Activated naive CD4-positive, alpha-beta T cell treated with anti-CD3 and anti-CD28 coated beads, Interleukin-2, amount 50 U/mL, for 72 hours (primary cell): ENCODE measurements at regions not wholly inside any gene's neighbourhood (a gene's known extent, or its start where the extent isn't known, plus 50 kb on each side); places are given as distances from the start of the nearest gene placed in this dataset.

Experiments used
- ATAC-seq, 2 donors: fragments of 150-1000 bp; cut with Tn5 transposase; 2 replicates each; pipeline ENCODE4 v1.10.0; 2021; ENCODE audit warnings: mild to moderate bottlenecking in 2 of 2, moderate library complexity in 2 of 2
- DNase-seq, 2 donors: peaks; one replicate each; pipeline ENCODE4 v3.0.0; 2021 to 2022; ENCODE audit warnings: low spot score in 2 of 2
- H3K27ac Mint-ChIP-seq, 2 donors: one replicate each; pipeline ENCODE4 v1.8.0; 2022; ENCODE audit warnings: mild to moderate bottlenecking in 2 of 2, mixed read lengths in 2 of 2
- H3K36me3 Mint-ChIP-seq, 2 donors: one replicate each; pipeline ENCODE4 v1.8.0; 2022; ENCODE audit warnings: mixed read lengths in 2 of 2
- H3K9me3 Mint-ChIP-seq, 2 donors: one replicate each; pipeline ENCODE4 v1.8.0; 2022; ENCODE audit warnings: mixed read lengths in 2 of 2

DNA sequence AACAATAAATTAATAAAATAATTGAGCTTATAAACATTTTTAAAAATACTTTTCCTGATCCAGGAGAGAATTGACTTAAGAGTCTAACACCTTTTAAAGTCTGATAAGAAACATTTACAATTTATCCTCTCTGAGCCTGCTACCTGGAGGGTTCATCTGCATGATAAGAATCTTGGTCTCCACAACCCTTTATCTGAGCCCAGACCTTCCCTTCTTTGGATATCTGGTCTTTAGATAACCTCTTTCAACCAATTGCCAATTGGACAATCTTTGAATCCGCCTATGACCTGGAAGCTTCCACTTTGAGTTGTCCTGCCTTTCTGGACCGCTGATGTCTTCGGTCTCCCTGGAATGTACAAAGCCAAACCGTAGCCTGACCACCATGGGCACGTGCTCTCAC, 1393.3 kb upstream of the TMEM132C start:
- Mint-ChIP-seq H3K9me3 (no peaks in the 10 kb centered on the region), H3K36me3 (no peaks in the 10 kb centered on the region), H3K27ac (peak overlapping the region in 1 of 2 donors; percentile 6)
- ATAC-seq = no peak
- DNase-seq = no peak

DNA sequence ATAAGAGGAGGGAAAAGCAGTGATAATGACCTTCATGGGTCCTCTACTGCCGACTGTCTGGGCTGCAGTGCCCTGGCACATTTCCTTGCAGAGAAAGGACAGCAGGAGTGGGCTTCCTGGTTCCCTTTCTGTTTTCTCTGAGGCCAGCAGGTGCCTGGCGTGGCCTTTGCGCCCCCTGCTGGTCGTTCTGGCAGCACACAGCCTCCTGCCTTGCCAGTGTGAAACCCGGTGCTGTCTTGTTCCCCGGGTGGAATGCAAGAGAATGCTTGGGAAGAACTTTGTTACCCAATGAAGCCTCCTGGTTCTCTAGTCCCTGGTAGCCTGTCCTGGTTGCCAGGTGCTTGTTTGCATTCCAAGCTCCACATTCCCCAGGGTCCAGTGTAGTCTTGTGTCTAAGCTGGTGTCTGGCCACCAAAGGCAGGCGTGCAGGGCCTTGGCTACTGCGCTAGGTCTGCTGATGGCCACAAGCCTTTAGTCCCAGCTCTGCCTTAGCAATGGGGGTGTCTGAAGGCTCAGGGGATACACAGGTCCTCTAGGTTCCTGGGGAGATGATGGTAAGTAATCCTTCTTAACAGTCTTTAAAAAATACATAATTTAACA, 1392.4 kb upstream of the TMEM132C start:
- H3K36me3 Mint-ChIP-seq = no peaks in the 10 kb centered on the region
- H3K9me3 Mint-ChIP-seq = no peaks in the 10 kb centered on the region
- H3K27ac Mint-ChIP-seq = peak overlapping the region in 1 of 2 donors; percentile 6
- DNase-seq (peak; percentile 63 to 67), ATAC-seq (peak; percentile 73 to 76)

DNA sequence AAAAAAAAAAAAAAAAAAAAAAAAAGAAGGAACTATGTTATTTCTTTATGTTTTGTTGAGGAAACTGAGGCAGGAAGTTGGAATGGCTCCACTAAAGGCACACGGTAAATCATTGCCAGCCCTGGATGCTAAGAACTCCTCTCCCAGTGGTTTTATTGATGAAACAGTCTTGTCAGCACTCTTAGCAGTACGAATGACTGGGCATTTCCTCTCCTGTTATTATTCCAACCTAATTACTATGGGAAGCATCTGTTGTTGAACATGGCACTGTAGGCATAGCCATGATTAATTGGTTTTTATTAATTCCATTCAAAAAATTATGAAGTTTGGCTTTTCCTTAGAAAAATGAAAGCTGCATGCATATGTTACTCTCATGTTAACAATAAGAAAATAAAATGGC, 1387.1 kb upstream of the TMEM132C start:
- no peak for DNase-seq
- Mint-ChIP-seq H3K27ac (no peak overlapping the region), H3K36me3 (no peaks in the 10 kb centered on the region), H3K9me3 (no peaks in the 10 kb centered on the region)
- no peak for ATAC-seq

DNA sequence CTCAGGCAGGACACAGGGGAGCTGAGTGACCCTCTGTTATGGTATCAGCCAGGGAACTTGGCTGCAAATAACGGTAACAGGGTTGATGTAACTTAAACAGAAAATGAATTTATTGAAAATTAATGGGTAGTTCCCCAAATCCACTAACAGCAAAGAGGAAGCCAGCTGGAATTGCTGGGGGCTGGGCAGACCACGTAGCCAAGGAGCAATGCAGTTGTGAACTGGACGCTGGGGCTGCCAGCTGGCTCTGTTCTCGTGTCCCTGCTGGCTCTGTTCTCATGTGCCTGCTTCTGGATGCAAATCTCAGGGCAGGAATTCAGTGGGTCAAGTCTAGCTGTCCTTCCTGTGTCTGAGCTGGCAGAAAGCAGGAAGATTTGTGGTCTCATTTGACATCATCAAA, 1383.3 kb upstream of the TMEM132C start:
- ATAC-seq (no peak), DNase-seq (no peak)
- Mint-ChIP-seq H3K9me3 (no peaks in the 10 kb centered on the region), H3K36me3 (no peaks in the 10 kb centered on the region), H3K27ac (no peak overlapping the region)

DNA sequence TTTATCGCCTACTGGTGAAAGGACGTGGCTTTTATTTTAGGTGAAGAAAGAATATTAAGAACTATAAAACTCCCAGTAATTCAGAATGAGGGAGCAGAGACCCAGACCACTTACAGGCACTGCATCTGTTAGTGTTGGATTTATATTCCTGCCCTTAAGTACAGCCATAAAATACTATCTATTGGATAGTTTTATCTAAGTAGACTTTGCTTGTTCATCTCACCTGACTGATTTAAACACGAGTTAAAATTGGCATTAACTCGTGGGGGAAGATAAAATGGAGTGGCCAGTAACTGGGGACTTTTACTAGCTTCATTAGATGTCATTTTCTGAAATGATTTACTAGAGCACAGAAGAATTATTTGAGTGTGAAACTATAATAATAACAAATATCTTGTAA, 1377.5 kb upstream of the TMEM132C start:
- ATAC-seq = no peak

DNA sequence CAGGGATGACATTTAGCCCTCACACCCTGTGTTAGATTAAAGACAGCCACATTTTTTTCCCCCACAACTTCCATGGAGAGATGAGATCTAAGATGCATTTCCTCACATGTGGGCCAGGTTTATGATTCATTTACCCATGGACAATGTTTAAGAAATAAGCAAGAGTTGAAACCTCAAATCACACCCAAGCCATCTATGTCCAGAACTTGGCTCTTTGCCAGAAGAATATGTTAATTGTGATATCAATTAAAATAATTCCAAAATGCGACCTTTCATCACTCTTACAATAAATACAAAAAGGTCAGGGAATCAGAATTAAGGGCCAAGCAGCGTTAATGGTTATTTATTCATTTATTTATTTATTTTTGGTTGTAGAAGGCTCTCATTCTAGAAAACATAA, 1376.9 kb upstream of the TMEM132C start:
- DNase-seq = no peak
- no peak for ATAC-seq
- H3K9me3 Mint-ChIP-seq = peaks cover 5 to 7% of the 10 kb centered on the region in 2 donors
- H3K27ac Mint-ChIP-seq = no peak overlapping the region
- H3K36me3 Mint-ChIP-seq = no peaks in the 10 kb centered on the region

More for the DNA sequence above, 1377.5 kb upstream of the TMEM132C start:
- Mint-ChIP-seq H3K9me3 (peaks cover 5 to 7% of the 10 kb centered on the region in 2 donors), H3K36me3 (no peaks in the 10 kb centered on the region), H3K27ac (no peak overlapping the region)
- DNase-seq = no peak

DNA sequence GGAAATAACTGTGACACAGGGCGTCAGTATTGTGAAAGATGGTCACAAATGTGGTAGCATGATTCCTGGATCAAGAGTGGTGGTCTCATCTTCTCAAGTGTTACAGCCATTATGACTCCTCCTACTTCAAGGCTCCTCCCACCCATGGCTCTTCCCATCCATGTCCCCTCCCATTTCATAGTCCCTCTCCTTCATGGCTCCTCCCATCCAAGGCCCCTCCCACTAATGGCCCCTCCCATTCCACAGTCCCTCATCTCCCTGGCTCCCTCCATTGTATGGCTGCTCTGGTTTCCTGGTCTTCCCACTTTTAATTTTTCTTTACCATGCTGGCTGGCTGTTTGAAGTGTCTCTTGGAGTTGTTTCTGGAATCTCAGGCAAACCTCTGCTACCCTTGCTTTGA, 1375.2 kb upstream of the TMEM132C start:
- Mint-ChIP-seq H3K36me3 (no peaks in the 10 kb centered on the region), H3K9me3 (peaks cover 5 to 7% of the 10 kb centered on the region in 2 donors), H3K27ac (no peak overlapping the region)
- ATAC-seq = no peak
- DNase-seq = no peak

DNA sequence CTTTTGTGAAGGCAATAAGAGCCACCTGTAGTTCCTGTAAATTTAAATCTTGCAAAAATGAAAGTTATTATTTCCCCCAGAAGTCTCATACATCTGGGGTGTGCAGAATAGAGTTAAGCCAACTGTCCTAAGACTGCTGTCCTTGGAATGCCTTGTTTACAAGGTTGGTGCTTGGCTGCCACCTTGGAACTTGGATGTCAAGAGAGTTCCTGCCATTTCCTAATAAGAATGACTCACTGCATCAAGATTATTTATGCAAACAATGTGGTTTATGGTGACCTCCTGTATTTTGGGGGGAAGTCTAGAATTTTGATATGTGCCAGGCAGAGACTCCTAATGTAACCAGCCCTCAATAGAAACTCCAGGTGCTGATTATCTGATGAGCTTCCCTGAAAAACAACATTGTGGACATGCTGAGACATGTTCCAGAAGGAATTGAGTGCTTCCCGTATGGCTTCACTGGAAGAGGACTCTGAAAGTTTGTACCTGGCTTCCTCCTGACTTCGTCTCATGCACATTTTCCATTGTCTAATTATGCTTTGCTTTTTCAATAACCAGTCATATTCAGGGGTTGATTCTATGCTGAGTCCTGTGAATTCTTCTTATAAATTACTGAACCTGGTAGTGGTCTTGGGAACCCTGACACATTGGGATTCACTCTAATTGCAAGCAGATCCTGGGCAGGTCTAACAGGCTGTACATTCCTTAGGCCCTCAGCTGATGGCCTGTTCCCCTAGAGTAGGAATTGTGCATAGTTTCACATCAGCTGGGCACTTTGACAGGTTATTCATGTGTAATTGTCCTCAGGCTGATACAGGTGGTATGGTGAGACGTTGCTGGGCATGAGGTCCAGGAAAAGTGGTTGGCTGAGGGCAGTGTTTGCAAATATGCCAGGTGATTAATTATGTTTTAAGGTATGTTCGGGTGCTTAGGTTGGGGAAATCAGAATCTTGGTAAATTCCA, 1370.7 kb upstream of the TMEM132C start:
- no peak overlapping the region for H3K27ac Mint-ChIP-seq
- peaks cover 5 to 7% of the 10 kb centered on the region in 2 donors for H3K9me3 Mint-ChIP-seq

DNA sequence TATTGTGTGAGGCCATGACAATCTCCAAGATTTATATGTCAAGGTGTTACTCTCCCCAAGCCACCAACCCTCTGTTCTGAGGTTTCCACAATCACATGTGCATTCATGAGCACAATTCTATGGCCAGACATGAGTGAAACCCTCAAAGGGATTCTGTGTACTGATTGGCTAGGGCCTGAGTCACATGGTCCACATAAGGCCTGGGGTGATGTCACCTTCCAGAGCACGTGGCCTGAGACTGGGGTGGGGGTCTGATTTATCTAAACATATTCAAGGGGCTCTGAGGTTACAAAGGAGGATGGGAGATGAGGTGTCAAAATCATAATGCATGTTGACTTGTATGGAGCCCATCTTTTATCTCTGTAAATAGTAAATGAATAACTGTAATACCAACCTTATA, 1369.9 kb upstream of the TMEM132C start:
- no peak for ATAC-seq
- Mint-ChIP-seq H3K27ac (no peak overlapping the region), H3K36me3 (no peaks in the 10 kb centered on the region), H3K9me3 (peaks cover under 1% of the 10 kb centered on the region in 2 donors)
- DNase-seq = no peak

More for the DNA sequence above, 1370.7 kb upstream of the TMEM132C start:
- ATAC-seq (no peak), DNase-seq (no peak)
- H3K36me3 Mint-ChIP-seq = no peaks in the 10 kb centered on the region

DNA sequence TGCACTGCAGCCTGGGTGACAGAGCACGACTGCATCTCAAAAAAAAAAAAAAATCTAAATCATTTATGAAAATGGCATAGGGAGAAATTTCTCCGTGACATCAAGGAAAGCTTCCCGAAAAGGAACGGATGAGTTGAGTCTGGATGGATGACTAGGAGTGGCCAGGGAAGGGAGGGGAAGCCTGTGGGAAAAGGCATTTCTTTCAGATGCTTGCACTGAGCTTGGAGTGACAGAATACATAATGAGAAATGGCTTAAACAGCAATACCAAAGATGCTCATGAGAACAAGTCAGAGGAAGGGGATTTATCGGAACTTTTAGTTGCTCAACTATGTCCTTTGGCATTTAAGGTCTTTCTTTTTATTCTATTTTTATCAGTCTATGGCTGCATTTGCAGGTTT, 1369.2 kb upstream of the TMEM132C start:
- no peaks in the 10 kb centered on the region for H3K36me3 Mint-ChIP-seq
- DNase-seq (no peak), ATAC-seq (no peak)
- H3K9me3 Mint-ChIP-seq = no peaks in the 10 kb centered on the region
- no peak overlapping the region for H3K27ac Mint-ChIP-seq

DNA sequence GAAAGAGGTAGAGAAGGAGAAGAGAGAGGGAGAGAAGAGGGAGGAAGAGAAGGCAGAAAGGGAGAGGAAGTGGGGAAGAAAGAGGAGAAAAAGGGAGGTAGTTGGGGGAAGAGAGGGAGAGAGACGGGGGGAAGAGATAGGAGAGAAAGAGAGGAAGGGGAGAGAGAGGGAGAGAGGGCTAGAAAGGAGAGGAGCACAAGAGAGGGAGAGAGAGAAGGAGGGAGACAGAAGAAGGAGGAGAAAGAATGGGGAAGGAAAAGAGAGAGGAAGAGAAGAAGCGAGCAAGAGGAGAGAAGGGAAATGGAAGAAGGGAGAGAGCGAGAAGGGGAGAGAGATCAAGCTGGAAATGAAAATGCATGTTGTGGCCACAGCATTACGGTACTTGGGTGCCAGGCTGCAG, 1368.4 kb upstream of the TMEM132C start:
- Mint-ChIP-seq H3K36me3 (no peaks in the 10 kb centered on the region), H3K27ac (no peak overlapping the region), H3K9me3 (no peaks in the 10 kb centered on the region)
- DNase-seq (no peak), ATAC-seq (no peak)

DNA sequence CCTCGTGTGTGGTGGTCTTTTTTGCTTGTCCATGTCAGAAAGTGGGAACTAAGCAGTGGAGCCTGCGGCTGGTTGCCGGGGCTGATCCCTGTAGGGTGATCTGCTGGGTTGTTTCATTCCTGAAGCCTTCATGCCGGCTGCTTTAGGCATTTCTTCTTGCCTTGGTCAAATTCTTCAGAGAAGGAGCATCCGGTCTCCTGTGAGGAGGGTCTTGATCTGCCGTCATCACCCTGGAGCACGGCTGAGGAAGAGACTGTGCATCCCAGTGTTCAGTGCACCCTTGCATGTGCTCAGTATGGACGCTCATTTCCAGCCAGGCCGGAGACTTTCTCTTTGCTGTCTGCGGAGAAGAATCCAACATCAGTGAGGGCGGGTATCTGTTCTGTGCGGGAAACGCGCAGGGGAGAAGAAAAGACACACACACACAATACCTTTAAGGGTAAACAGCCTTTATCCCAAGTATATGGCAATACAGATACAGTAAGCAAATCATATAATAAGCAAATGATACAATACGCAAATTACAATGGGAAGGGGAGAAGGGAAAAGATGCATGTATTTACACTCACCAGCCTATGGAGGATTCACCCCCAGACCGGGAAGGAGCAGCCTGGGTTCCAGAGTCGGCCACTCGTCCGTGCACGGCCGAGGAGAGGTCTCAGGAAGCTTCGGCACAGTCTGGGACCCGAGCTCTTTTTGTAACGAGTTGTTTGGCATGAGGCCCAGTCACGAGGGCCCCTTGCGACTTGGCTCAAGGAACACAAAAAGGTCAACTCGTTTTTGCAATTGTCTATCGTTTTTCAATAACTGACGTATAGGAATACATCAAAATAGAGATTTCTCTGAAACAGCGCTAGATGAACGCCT, 1366.8 kb upstream of the TMEM132C start:
- H3K36me3 Mint-ChIP-seq = no peaks in the 10 kb centered on the region
- H3K9me3 Mint-ChIP-seq = no peaks in the 10 kb centered on the region
- no peak overlapping the region for H3K27ac Mint-ChIP-seq
- no peak for DNase-seq
- no peak for ATAC-seq

DNA sequence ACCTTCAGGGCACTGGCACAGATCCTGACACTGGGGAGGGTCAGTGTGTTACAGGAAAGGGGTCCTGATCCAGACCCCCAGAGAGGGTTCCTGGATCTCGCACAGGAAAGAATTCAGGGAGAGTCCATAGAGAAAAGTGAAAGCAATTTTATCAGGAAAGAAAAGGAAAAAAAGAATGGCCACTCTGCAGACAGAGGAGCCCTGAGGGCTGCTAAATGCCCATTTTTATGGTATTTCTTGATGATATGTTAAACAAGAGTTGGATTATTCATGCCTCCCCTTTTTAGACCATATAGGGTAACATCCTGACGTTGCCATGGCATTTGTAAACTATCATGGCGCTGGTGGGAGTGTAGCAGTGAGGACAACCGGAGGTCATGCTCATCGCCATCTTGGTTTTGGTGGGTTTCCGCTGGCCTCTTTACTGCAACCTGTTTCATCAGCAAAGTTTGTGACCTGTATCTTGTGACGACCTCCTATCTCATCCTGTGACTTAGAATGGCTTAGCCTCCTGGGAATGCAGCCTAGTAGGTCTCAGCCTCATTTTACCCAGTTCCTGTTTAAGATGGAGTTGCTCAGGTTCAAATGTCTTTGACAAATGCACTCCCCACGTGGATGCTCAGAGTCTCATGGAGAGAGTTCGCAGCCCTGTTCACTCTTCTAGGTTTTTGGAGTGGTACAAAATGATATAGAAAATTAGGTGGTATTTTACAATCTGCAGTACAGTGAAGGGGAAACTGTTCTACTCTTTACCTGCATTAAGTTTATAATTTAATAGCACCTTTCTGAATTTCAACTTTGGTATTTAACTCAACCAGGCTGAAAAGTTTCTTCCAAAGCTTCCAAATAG, 1363.7 kb upstream of the TMEM132C start:
- no peaks in the 10 kb centered on the region for H3K36me3 Mint-ChIP-seq
- DNase-seq = no peak
- H3K27ac Mint-ChIP-seq = no peak overlapping the region
- H3K9me3 Mint-ChIP-seq = peaks cover 5 to 6% of the 10 kb centered on the region in 2 donors
- no peak for ATAC-seq

DNA sequence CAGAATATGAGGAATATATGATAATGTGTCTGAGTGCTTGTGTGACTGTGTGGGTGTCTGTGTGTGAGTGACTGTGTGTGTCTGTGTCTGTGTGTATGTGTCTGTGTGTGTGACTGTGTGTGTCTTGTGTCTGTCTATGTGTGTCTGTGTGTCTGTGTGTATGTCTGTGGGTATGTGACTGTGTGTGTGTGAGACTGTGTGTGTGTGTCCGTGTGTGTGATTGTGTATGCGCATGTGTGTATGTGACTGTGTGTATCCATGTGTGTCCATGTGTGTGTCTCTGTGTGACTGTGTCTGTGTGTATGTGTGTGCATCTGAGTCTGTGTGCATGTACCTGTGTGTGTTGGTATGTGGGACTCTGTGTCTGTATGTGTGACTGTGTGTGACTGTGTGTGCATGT, 1361.2 kb upstream of the TMEM132C start:
- no peak overlapping the region for H3K27ac Mint-ChIP-seq
- DNase-seq = no peak
- ATAC-seq = no peak
- H3K36me3 Mint-ChIP-seq = no peaks in the 10 kb centered on the region
- peaks cover 5 to 6% of the 10 kb centered on the region in 2 donors for H3K9me3 Mint-ChIP-seq

DNA sequence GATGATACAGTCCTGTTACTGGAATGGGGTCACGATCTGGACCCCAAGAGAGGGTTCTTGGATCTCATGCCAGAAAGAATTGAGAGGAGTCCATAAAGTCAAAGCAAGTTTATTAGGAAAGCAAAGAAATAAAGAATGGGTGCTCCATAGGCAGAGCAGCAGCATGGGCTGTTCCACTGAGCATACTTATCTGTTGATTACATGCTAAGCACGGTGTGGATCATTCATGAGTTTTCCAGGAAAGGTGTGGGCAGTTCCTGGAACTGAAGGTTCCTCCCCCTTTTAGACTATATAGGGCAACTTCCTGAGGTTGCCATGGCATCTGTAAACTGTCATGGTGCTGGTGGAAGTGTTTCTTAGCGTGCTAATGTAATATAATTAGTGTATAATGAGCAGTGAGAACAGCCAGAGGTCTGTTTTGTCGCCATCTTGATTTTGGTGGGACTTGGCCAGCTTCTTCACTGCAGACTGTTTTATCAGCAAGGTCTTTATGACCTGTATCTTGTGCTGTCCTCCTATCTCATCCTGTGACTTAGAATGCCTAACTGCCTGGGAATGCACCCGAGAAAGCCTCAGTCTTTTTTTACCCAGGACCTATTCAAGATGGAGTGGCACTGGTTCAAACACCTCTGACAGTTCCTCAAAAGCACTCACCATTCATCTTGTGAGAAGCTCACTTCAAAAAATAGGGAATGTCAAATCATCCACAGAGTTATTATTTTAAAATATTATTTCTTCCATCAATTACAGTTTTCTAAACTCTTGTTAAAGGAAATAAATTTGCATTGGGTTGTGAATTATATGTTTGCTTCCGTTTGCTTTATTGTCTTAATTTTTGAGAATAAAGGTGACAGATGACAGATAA, 1358.8 kb upstream of the TMEM132C start:
- Mint-ChIP-seq H3K27ac (no peak overlapping the region), H3K9me3 (peaks cover 5 to 6% of the 10 kb centered on the region in 2 donors), H3K36me3 (no peaks in the 10 kb centered on the region)
- peak in 1 of 2 donors; percentile 62 for ATAC-seq
- no peak for DNase-seq
